H9 (cell line): ENCODE measurements at regions not wholly inside any gene's neighbourhood (a gene's known extent, or its start where the extent isn't known, plus 50 kb on each side); places are given as distances from the start of the nearest gene placed in this dataset.

ENCODE experiments used
- DNase-seq: peaks from one replicate; pipeline ENCODE4 v3.0.0-alpha.2; 2017
- H2AFZ ChIP-seq: one replicate; pipeline ENCODE4 v1.6.1; 2013; ENCODE audit warnings: mild to moderate bottlenecking, low read length, control low read depth, moderate library complexity
- H2AK5ac ChIP-seq: 2 replicates; pipeline ENCODE4 v1.6.1; 2013; ENCODE audit warnings: low read length, control low read depth, mixed read lengths; ENCODE audit not compliant: insufficient read length
- H2BK120ac ChIP-seq: one replicate; pipeline ENCODE4 v1.6.1; 2013; ENCODE audit warnings: low read depth, mild to moderate bottlenecking, low read length, control low read depth, inconsistent platforms; ENCODE audit not compliant: poor library complexity, severe bottlenecking
- H2BK12ac ChIP-seq: 2 replicates; pipeline ENCODE4 v1.6.1; 2013; ENCODE audit warnings: low read length, control low read depth, mixed read lengths, low read depth; ENCODE audit not compliant: insufficient read length
- H2BK15ac ChIP-seq: 2 replicates; pipeline ENCODE4 v1.6.1; 2013; ENCODE audit warnings: low read depth, low read length, control low read depth
- H2BK20ac ChIP-seq: one replicate; pipeline ENCODE4 v1.6.1; 2013; ENCODE audit warnings: low read depth, mild to moderate bottlenecking, low read length, control low read depth, inconsistent platforms; ENCODE audit not compliant: poor library complexity, severe bottlenecking
- H2BK5ac ChIP-seq: 2 replicates; pipeline ENCODE4 v1.6.1; 2013; ENCODE audit warnings: low read length, control low read depth, mixed read lengths; ENCODE audit not compliant: insufficient read length
- H3K14ac ChIP-seq: 2 replicates; pipeline ENCODE4 v1.6.1; 2013; ENCODE audit warnings: low read length, control low read depth; ENCODE audit not compliant: insufficient read depth
- H3K18ac ChIP-seq: 2 replicates; pipeline ENCODE4 v1.6.1; 2013; ENCODE audit warnings: low read depth, mild to moderate bottlenecking, mixed read lengths, low read length, control low read depth; ENCODE audit not compliant: insufficient read length
- H3K23ac ChIP-seq: 2 replicates; pipeline ENCODE4 v1.6.1; 2013; ENCODE audit warnings: low read length, control low read depth, mixed read lengths, low read depth; ENCODE audit not compliant: insufficient read length
- H3K23me2 ChIP-seq: 2 replicates; pipeline ENCODE4 v1.6.1; 2013; ENCODE audit warnings: low read depth, mild to moderate bottlenecking, mixed read lengths, low read length, control low read depth; ENCODE audit not compliant: insufficient read length, poor library complexity, severe bottlenecking
- H3K27ac ChIP-seq: 2 replicates; pipeline ENCODE4 v1.5.1; 2013; ENCODE audit warnings: low read length, control low read depth, mixed read lengths, low read depth; ENCODE audit not compliant: insufficient read length
- H3K27me3 ChIP-seq: 2 replicates; pipeline ENCODE4 v1.6.1; 2013; ENCODE audit warnings: low read length, control low read depth, inconsistent platforms; ENCODE audit not compliant: insufficient read depth
- H3K4ac ChIP-seq: 2 replicates; pipeline ENCODE4 v1.6.1; 2013; ENCODE audit warnings: low read depth, mild to moderate bottlenecking, control low read depth, inconsistent platforms, low read length, moderate library complexity
- H3K4me1 ChIP-seq: 2 replicates; pipeline ENCODE4 v1.6.1; 2013; ENCODE audit warnings: low read length, control low read depth, inconsistent platforms; ENCODE audit not compliant: insufficient read depth
- H3K4me2 ChIP-seq: 2 replicates; pipeline ENCODE4 v1.6.1; 2013; ENCODE audit warnings: low read length, control low read depth, mixed read lengths; ENCODE audit not compliant: insufficient read length, insufficient read depth
- H3K56ac ChIP-seq: 2 replicates; pipeline ENCODE4 v1.6.1; 2013; ENCODE audit warnings: low read depth, mild to moderate bottlenecking, mixed read lengths, low read length, control low read depth; ENCODE audit not compliant: insufficient read length
- H3K79me1 ChIP-seq: 2 replicates; pipeline ENCODE4 v1.6.1; 2013; ENCODE audit warnings: low read depth, mild to moderate bottlenecking, moderate library complexity, low read length, control low read depth, inconsistent platforms; ENCODE audit not compliant: insufficient read depth, poor library complexity, severe bottlenecking
- H3K79me2 ChIP-seq: 2 replicates; pipeline ENCODE4 v1.6.1; 2013; ENCODE audit warnings: low read length, control low read depth, inconsistent platforms; ENCODE audit not compliant: insufficient read depth
- H3K9ac ChIP-seq: 2 replicates; pipeline ENCODE4 v1.6.1; 2013; ENCODE audit warnings: low read length, control low read depth, mixed read lengths; ENCODE audit not compliant: insufficient read length; ENCODE audit errors: extremely low read depth
- H3K9me3 ChIP-seq: one replicate; pipeline ENCODE4 v1.6.1; 2013; ENCODE audit warnings: low read depth, low read length, inconsistent platforms; ENCODE audit not compliant: control insufficient read depth
- H3T11ph ChIP-seq: one replicate; pipeline ENCODE4 v1.6.1; 2013; ENCODE audit warnings: mild to moderate bottlenecking, low read length, control low read depth, inconsistent platforms
- H4K20me1 ChIP-seq: one replicate; pipeline ENCODE4 v1.6.1; 2013; ENCODE audit not compliant: control insufficient read depth, insufficient read length, insufficient read depth
- H4K5ac ChIP-seq: 2 replicates; pipeline ENCODE4 v1.6.1; 2013; ENCODE audit warnings: low read depth, mild to moderate bottlenecking, mixed read lengths, low read length, control low read depth; ENCODE audit not compliant: insufficient read length
- H4K8ac ChIP-seq: replicated peaks from 2 replicates; pipeline ENCODE4 v1.6.1; 2013; ENCODE audit warnings: low read length, control low read depth, mixed read lengths, low read depth; ENCODE audit not compliant: insufficient read length
- H4K91ac ChIP-seq: 2 replicates; pipeline ENCODE4 v1.6.1; 2013; ENCODE audit warnings: low read depth, mild to moderate bottlenecking, moderate library complexity, mixed read lengths, low read length, control low read depth; ENCODE audit not compliant: insufficient read length
- H3K27ac Mint-ChIP-seq, 3 experiments: 2 replicates in 2 of 3; 3 replicates in 1 of 3; pipeline ENCODE4 v1.8.0; 2020 to 2021; ENCODE audit warnings: mixed read lengths in 3 of 3, mild to moderate bottlenecking in 1 of 3, moderate library complexity in 1 of 3
- H3K27me3 Mint-ChIP-seq: 2 replicates; pipeline ENCODE4 v1.8.0; 2021; ENCODE audit warnings: low read depth, mild to moderate bottlenecking, moderate library complexity, mixed read lengths
- H3K36me3 Mint-ChIP-seq, 3 experiments: 2 replicates in 2 of 3; 3 replicates in 1 of 3; pipeline ENCODE4 v1.8.0; 2020 to 2021; ENCODE audit warnings: low read depth in 3 of 3, mixed read lengths in 3 of 3; ENCODE audit not compliant: insufficient read depth in 1 of 3
- H3K4me1 Mint-ChIP-seq, 2 experiments: 2 replicates each; pipeline ENCODE4 v1.8.0; 2020; ENCODE audit warnings: mixed read lengths in 2 of 2
- H3K4me3 Mint-ChIP-seq, 2 experiments: 2 replicates in 1 of 2; 3 replicates in 1 of 2; pipeline ENCODE4 v1.8.0; 2020 to 2021; ENCODE audit warnings: mild to moderate bottlenecking in 2 of 2, mixed read lengths in 2 of 2, moderate library complexity in 1 of 2
- H3K9me3 Mint-ChIP-seq, 2 experiments: 2 replicates in 1 of 2; 3 replicates in 1 of 2; pipeline ENCODE4 v1.8.0; 2020; ENCODE audit warnings: mild to moderate bottlenecking in 2 of 2, mixed read lengths in 2 of 2, moderate library complexity in 1 of 2
- WGBS: extraction: QIAGEN DNeasy Blood & Tissue Kit; methylation state at CpG from one replicate; pipeline ENCODE4 v1.1.7; 2013; ENCODE audit warnings: missing lambda C conversion rate, low lambda C conversion rate, mixed read lengths; ENCODE audit not compliant: insufficient read length; ENCODE audit errors: extremely low coverage; 5-methylcytosine and 5-hydroxymethylcytosine counted together
- TF ChIP-seq, protein P1 (sequence below): fragments of 200-600 bp; sonication (generic); conservative IDR thresholded peaks from 3 replicates; pipeline ENCODE4 v1.8.0; 2021; ENCODE audit warnings: antibody characterized with exemption, mild to moderate bottlenecking

- Mint-ChIP-seq H3K9me3 (no peaks in the 10 kb centered on the region), H3K36me3 (no peaks in the 10 kb centered on the region)
- TF ChIP-seq, protein P1, sequence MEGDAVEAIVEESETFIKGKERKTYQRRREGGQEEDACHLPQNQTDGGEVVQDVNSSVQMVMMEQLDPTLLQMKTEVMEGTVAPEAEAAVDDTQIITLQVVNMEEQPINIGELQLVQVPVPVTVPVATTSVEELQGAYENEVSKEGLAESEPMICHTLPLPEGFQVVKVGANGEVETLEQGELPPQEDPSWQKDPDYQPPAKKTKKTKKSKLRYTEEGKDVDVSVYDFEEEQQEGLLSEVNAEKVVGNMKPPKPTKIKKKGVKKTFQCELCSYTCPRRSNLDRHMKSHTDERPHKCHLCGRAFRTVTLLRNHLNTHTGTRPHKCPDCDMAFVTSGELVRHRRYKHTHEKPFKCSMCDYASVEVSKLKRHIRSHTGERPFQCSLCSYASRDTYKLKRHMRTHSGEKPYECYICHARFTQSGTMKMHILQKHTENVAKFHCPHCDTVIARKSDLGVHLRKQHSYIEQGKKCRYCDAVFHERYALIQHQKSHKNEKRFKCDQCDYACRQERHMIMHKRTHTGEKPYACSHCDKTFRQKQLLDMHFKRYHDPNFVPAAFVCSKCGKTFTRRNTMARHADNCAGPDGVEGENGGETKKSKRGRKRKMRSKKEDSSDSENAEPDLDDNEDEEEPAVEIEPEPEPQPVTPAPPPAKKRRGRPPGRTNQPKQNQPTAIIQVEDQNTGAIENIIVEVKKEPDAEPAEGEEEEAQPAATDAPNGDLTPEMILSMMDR: no peak
Measured at GRCh38 chr5:61622156-61622555, 290.1 kb downstream of the ZSWIM6 start.

More at GRCh38 chr5:61622156-61622555, 290.1 kb downstream of the ZSWIM6 start:
- no CpG with 5 or more reads among the region's 2 CpGs for WGBS
- Mint-ChIP-seq H3K27me3 (no peaks in the 10 kb centered on the region), H3K4me1 (peaks cover 17 to 19% of the 10 kb centered on the region in 2 experiments), H3K27ac (no peak overlapping the region), H3K4me3 (no peak overlapping the region)
- H2BK15ac ChIP-seq: no peak overlapping the region
- H3K18ac ChIP-seq: no peak overlapping the region
- DNase-seq: no peak
- no peaks in the 10 kb centered on the region; the same call in 1 of the 2 replicates for H3K4me1 ChIP-seq
- H3K4me2 ChIP-seq: no peak overlapping the region
- H2BK5ac ChIP-seq: no peak overlapping the region
- H3K14ac ChIP-seq: no peak overlapping the region
- no peak overlapping the region for H2AK5ac ChIP-seq
- H4K20me1 ChIP-seq: no peaks in the 10 kb centered on the region
- no peak overlapping the region for H3K4ac ChIP-seq
- no peak overlapping the region for H3K23ac ChIP-seq
- H2BK120ac ChIP-seq: no peak overlapping the region
- H3K79me2 ChIP-seq: no peaks in the 10 kb centered on the region
- H2AFZ ChIP-seq: no peak overlapping the region
- no peak overlapping the region for H4K91ac ChIP-seq
- H3K9ac ChIP-seq: no peak overlapping the region
- no peaks in the 10 kb centered on the region for H3K27me3 ChIP-seq
- no peak overlapping the region for H2BK12ac ChIP-seq
- no peak overlapping the region for H4K8ac ChIP-seq
- H3K9me3 ChIP-seq: no peaks in the 10 kb centered on the region
- peaks cover 12% of the 10 kb centered on the region for H3K23me2 ChIP-seq
- no peak overlapping the region for H3T11ph ChIP-seq
- H3K27ac ChIP-seq: no peak overlapping the region
- H4K5ac ChIP-seq: no peak overlapping the region
- H3K79me1 ChIP-seq: no peaks in the 10 kb centered on the region
- no peak overlapping the region for H2BK20ac ChIP-seq
- H3K56ac ChIP-seq: no peak overlapping the region
